ENCODE measurements at regions not wholly inside any gene's neighbourhood (a gene's known extent, or its start where the extent isn't known, plus 50 kb on each side); places are given as distances from the start of the nearest gene placed in this dataset.

- H3K36me3 ChIP-seq = no peaks in the 10 kb centered on the region
- TF ChIP-seq CTCF (IDR thresholded peaks at IDR 0.05) (no peak), POLR2A (IDR thresholded peaks at IDR 0.05) (no peak)
- no peaks in the 10 kb centered on the region for H3K27me3 ChIP-seq
- H3K9me3 ChIP-seq = no peaks in the 10 kb centered on the region
- no peak for DNase-seq
- no peak overlapping the region for H3K4me3 ChIP-seq
- intact Hi-C loops (cut with DNase I; ENCODE audit: low total_unique reads) = no loop called here
- no peak overlapping the region for H3K27ac ChIP-seq
- H3K4me1 ChIP-seq = no peaks in the 10 kb centered on the region
Measured at GRCh38 chr16:13359835-13360234, 458.4 kb downstream of the SHISA9 start.

- no peaks in the 10 kb centered on the region for H3K9me3 ChIP-seq
- intact Hi-C loops (cut with DNase I; ENCODE audit: low total_unique reads) = no loop called here
- H3K27ac ChIP-seq = no peak overlapping the region
- DNase-seq = no peak
- H3K36me3 ChIP-seq = no peaks in the 10 kb centered on the region
- TF ChIP-seq POLR2A (IDR thresholded peaks at IDR 0.05) (no peak), CTCF (IDR thresholded peaks at IDR 0.05) (no peak)
- H3K4me1 ChIP-seq = no peaks in the 10 kb centered on the region
- H3K4me3 ChIP-seq = no peak overlapping the region
- no peaks in the 10 kb centered on the region for H3K27me3 ChIP-seq
Measured at GRCh38 chr16:13372421-13372820, 471.0 kb downstream of the SHISA9 start.

GRCh38 chr16:13376174-13376573 lies 474.8 kb downstream of the SHISA9 start:
- TF ChIP-seq POLR2A (IDR thresholded peaks at IDR 0.05) (no peak), CTCF (IDR thresholded peaks at IDR 0.05) (no peak)
- no peaks in the 10 kb centered on the region for H3K27me3 ChIP-seq
- no peaks in the 10 kb centered on the region for H3K4me1 ChIP-seq
- H3K36me3 ChIP-seq = no peaks in the 10 kb centered on the region
- H3K27ac ChIP-seq = no peak overlapping the region
- no peak for DNase-seq
- H3K4me3 ChIP-seq = no peak overlapping the region
- no peaks in the 10 kb centered on the region for H3K9me3 ChIP-seq
- intact Hi-C loops (cut with DNase I; ENCODE audit: low total_unique reads) = no loop called here

GRCh38 chr16:13377143-13377542 lies 475.7 kb downstream of the SHISA9 start:
- Histone ChIP-seq H3K4me1 (no peaks in the 10 kb centered on the region), H3K27me3 (no peaks in the 10 kb centered on the region), H3K36me3 (no peaks in the 10 kb centered on the region), H3K4me3 (no peak overlapping the region), H3K27ac (no peak overlapping the region), H3K9me3 (no peaks in the 10 kb centered on the region)
- intact Hi-C loops (cut with DNase I; ENCODE audit: low total_unique reads) = no loop called here
- DNase-seq = no peak
- TF ChIP-seq POLR2A (IDR thresholded peaks at IDR 0.05) = no peak
- TF ChIP-seq CTCF (IDR thresholded peaks at IDR 0.05) = no peak

GRCh38 chr16:13378151-13378550 lies 476.8 kb downstream of the SHISA9 start:
- no peaks in the 10 kb centered on the region for H3K9me3 ChIP-seq
- intact Hi-C loops (cut with DNase I; ENCODE audit: low total_unique reads) = no loop called here

More at GRCh38 chr16:13378151-13378550, 476.8 kb downstream of the SHISA9 start:
- H3K4me1 ChIP-seq = no peaks in the 10 kb centered on the region
- H3K4me3 ChIP-seq = no peak overlapping the region
- no peak for TF ChIP-seq POLR2A (IDR thresholded peaks at IDR 0.05)
- no peak for TF ChIP-seq CTCF (IDR thresholded peaks at IDR 0.05)
- no peaks in the 10 kb centered on the region for H3K36me3 ChIP-seq
- no peaks in the 10 kb centered on the region for H3K27me3 ChIP-seq
- DNase-seq = no peak
- H3K27ac ChIP-seq = no peak overlapping the region
